Naive thymus-derived CD8-positive, alpha-beta T cell (primary cell): ENCODE measurements at regions not wholly inside any gene's neighbourhood (a gene's known extent, or its start where the extent isn't known, plus 50 kb on each side); places are given as distances from the start of the nearest gene placed in this dataset.
"Not testable (repeated sequence)": the region's sequence is repeated elsewhere in the genome, so short reads cannot be mapped to it uniquely, and the experiment has no call there.

Experiments used
- ATAC-seq, 2 donors: fragments of 150-1000 bp; cut with Tn5 transposase in 1 of 2; sonication (Bioruptor Pico), chemical (Tn5 transposase) in 1 of 2; 1 replicate in 1 of 2; 2 replicates in 1 of 2; pipeline ENCODE4 v1.10.0; 2021; ENCODE audit warnings: mild to moderate bottlenecking in 2 of 2, moderate library complexity in 2 of 2
- POLR2A ChIA-PET: fragments of 350-600 bp; sonication (Branson Sonifier 250); formaldehyde crosslinking; loops from one replicate; lab custom pipeline; 2021; ENCODE audit warnings: antibody characterized with exemption; lab: Charles Lee
- DNase-seq, 10 donors: peaks; one replicate each; pipeline versions ENCODE4 v3.0.0 to v3.0.0-alpha.2; 2020 to 2022
- H3K27ac Mint-ChIP-seq, 10 donors: one replicate each; pipeline ENCODE4 v1.8.0; 2020 to 2022; ENCODE audit warnings: mild to moderate bottlenecking in 10 of 10, mixed read lengths in 10 of 10, moderate library complexity in 4 of 10, inconsistent platforms in 1 of 10
- H3K27me3 Mint-ChIP-seq, 5 donors: one replicate each; pipeline ENCODE4 v1.8.0; 2021 to 2022; ENCODE audit warnings: mixed read lengths in 5 of 5
- H3K36me3 Mint-ChIP-seq, 3 donors: one replicate each; pipeline ENCODE4 v1.8.0; 2020 to 2022; ENCODE audit warnings: mixed read lengths in 3 of 3, mild to moderate bottlenecking in 2 of 3, inconsistent platforms in 1 of 3
- H3K4me1 Mint-ChIP-seq, 4 donors: one replicate each; pipeline ENCODE4 v1.8.0; 2021 to 2022; ENCODE audit warnings: mixed read lengths in 4 of 4
- H3K4me3 Mint-ChIP-seq, 10 donors: one replicate each; pipeline ENCODE4 v1.8.0; 2020 to 2022; ENCODE audit warnings: mild to moderate bottlenecking in 10 of 10, mixed read lengths in 10 of 10, moderate library complexity in 6 of 10, inconsistent platforms in 1 of 10
- H3K9me3 Mint-ChIP-seq, 9 donors: one replicate each; pipeline ENCODE4 v1.8.0; 2020 to 2022; ENCODE audit warnings: mixed read lengths in 9 of 9, mild to moderate bottlenecking in 3 of 9, inconsistent platforms in 1 of 9, moderate library complexity in 1 of 9

DNA sequence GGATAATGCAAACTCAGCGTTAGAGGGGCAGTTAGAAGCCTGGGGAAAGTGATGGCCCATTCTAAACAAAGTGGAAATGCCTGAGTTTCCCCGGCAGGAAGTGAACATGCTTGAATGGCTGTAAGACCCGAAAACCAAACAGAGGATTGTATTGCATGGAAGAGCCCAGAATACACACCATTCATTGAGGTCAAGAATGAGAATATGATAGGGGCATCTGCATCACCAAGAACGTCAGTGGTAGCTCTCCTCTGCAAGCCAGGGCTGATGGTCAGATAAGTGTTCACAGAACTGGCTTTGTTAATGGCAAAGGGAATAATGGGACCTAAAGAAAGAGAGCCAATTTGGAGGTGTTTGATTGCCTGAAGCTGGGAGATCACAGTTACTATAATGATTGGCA, 663.4 kb downstream of the KHDRBS2 start:
- no peak overlapping the region for H3K4me3 Mint-ChIP-seq
- H3K27me3 Mint-ChIP-seq: no peaks in the 10 kb centered on the region
- ATAC-seq (no peak), DNase-seq (no peak)
- POLR2A ChIA-PET: no interaction called here
- peaks cover 0 to 6% (median 0%) of the 10 kb centered on the region in 3 donors for H3K36me3 Mint-ChIP-seq
- H3K27ac Mint-ChIP-seq: no peak overlapping the region
- H3K9me3 Mint-ChIP-seq: peaks cover 8 to 38% (median 17%) of the 10 kb centered on the region in 9 donors
- H3K4me1 Mint-ChIP-seq: no peaks in the 10 kb centered on the region

- no peak for DNase-seq
- H3K4me3 Mint-ChIP-seq: no peak overlapping the region
- peaks cover 0 to 13% (median 2%) of the 10 kb centered on the region in 9 donors for H3K9me3 Mint-ChIP-seq
- H3K4me1 Mint-ChIP-seq: no peaks in the 10 kb centered on the region
- no peak for ATAC-seq
- H3K36me3 Mint-ChIP-seq: no peaks in the 10 kb centered on the region
- POLR2A ChIA-PET: no interaction called here
- H3K27me3 Mint-ChIP-seq: no peaks in the 10 kb centered on the region
- H3K27ac Mint-ChIP-seq: no peak overlapping the region
Observed at GRCh38 chr6:61614119-61614518, 671.9 kb downstream of the KHDRBS2 start.

DNA sequence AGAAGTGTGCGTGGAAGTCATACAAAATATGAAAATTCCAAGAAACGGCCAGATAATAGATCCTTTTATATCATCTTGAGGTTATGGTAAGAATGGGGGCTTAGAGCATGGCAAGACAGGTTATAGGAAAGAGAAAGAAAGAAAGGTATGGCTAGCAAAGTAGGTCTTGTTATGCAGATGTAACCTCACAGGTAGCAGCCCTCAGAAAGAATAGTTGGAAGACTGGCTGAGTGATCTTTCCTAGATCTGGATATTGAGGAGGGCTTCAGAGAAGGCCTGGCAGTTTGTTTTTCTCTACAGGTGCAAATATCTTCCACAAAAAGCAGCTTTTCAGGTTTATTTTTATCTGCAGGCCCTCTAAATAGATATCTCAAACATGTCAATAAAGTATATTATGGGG, 679.5 kb downstream of the KHDRBS2 start:
- H3K27me3 Mint-ChIP-seq: no peaks in the 10 kb centered on the region
- no peaks in the 10 kb centered on the region for H3K4me1 Mint-ChIP-seq
- POLR2A ChIA-PET: no interaction called here
- no peak overlapping the region for H3K4me3 Mint-ChIP-seq
- peaks cover 0 to 7% (median 0%) of the 10 kb centered on the region in 3 donors for H3K36me3 Mint-ChIP-seq
- no peak overlapping the region for H3K27ac Mint-ChIP-seq
- DNase-seq: no peak
- peaks cover 6 to 54% (median 28%) of the 10 kb centered on the region in 9 donors for H3K9me3 Mint-ChIP-seq
- ATAC-seq: no peak

DNA sequence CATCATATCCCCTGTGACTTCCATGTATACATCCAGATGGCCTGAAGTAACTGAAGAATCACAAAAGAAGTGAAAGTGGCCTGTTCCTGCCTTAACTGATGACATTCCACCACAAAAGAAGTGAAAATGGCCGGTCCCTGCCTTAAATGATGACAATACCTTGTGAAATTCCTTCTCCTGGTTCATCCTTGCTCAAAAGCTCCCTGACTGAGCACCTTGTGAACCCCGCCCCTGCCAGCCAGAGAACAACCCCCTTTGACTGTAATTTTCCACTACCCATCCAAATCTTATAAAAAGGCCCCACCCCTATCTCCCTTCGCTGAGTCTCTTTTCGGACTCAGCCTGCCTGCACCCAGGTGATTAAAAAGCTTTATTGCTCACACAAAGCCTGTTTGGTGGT, 680.2 kb downstream of the KHDRBS2 start:
- ATAC-seq, H3K4me1 Mint-ChIP-seq, H3K27me3 Mint-ChIP-seq, POLR2A ChIA-PET, H3K4me3 Mint-ChIP-seq, DNase-seq, H3K27ac Mint-ChIP-seq, H3K36me3 Mint-ChIP-seq: not testable (repeated sequence)
- H3K9me3 Mint-ChIP-seq: peaks cover 9 to 60% (median 32%) of the 10 kb centered on the region in 9 donors

DNA sequence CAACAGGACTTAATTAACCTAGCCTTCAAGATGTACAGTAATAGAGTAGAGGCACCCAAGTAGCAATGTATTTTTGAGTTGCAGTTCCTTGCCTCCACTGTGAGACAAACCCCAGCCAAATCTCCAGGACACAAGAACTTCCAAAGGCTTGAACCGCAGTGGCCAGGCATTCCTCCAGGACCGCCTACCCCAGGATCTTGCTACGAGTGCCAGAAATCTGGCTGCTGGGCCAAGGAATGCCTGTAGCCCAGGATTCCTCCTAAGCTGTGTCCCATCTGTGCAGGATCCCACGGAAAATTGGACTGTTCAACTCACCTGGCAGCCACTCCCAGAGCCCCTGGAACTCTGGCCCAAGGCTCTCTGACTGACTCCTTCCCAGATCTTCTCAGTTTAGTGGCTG, 683.9 kb downstream of the KHDRBS2 start:
- H3K27me3 Mint-ChIP-seq, H3K4me3 Mint-ChIP-seq, POLR2A ChIA-PET, ATAC-seq, H3K27ac Mint-ChIP-seq, H3K4me1 Mint-ChIP-seq, DNase-seq, H3K36me3 Mint-ChIP-seq: not testable (repeated sequence)
- H3K9me3 Mint-ChIP-seq: peaks cover 14 to 68% (median 42%) of the 10 kb centered on the region in 9 donors

DNA sequence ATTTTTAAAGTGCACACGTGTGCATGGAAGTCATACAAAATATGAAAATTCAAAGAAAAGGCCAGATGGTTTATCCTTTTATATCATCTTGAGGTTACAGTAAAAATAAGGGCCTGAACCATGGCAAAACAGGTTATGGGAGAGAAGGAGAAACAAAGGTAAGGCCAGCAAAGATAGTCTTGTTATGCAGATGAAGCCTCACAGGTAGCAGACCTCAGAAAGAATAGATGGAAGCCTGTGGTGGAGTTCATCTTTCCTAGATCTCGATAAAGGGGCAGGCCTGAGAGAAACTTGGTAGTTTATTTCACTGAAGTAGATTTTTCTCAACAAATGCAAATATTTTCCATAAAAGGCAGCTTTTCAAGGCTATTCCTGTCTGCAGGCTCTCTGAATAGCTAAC, 693.8 kb downstream of the KHDRBS2 start:
- ATAC-seq (no peak), DNase-seq (no peak)
- H3K36me3 Mint-ChIP-seq: no peaks in the 10 kb centered on the region
- H3K4me3 Mint-ChIP-seq: no peak overlapping the region
- no peaks in the 10 kb centered on the region for H3K27me3 Mint-ChIP-seq
- POLR2A ChIA-PET: no interaction called here
- peaks cover 2 to 31% (median 19%) of the 10 kb centered on the region in 9 donors for H3K9me3 Mint-ChIP-seq
- H3K4me1 Mint-ChIP-seq: no peaks in the 10 kb centered on the region
- no peak overlapping the region for H3K27ac Mint-ChIP-seq

DNA sequence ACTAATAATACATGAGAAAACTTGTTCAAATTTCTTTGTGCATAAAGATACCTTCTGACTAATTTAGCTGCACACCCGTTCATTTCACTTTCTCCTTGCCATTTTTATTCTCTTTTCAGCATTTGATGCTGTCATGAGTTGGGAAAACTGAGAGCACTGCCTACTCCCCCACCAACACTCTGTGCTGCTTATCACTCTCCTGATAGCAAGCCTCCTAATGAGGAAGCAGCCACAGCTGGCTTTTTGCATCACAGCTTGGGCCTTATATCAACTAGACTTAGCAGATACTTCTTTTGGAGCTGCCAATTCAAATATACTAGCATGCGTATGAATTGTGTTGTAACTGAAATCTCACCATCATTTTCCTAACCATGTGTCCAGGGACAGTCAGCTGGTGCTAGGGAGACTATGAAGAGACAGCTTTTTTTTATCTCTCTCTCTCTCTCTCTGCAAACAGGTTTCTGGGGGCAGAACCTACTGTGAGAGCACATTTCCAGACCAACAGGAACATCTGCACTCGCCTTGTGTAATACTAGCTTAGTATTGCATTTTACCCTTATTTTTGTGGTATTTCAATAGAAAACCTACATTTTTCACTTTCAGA, 699.0 kb downstream of the KHDRBS2 start:
- H3K36me3 Mint-ChIP-seq: no peaks in the 10 kb centered on the region
- no peak for DNase-seq
- H3K4me1 Mint-ChIP-seq: no peaks in the 10 kb centered on the region
- POLR2A ChIA-PET: no interaction called here
- no peak for ATAC-seq
- H3K4me3 Mint-ChIP-seq: no peak overlapping the region
- no peak overlapping the region for H3K27ac Mint-ChIP-seq
- H3K9me3 Mint-ChIP-seq: peaks cover 5 to 33% (median 16%) of the 10 kb centered on the region in 9 donors
- no peaks in the 10 kb centered on the region for H3K27me3 Mint-ChIP-seq

DNA sequence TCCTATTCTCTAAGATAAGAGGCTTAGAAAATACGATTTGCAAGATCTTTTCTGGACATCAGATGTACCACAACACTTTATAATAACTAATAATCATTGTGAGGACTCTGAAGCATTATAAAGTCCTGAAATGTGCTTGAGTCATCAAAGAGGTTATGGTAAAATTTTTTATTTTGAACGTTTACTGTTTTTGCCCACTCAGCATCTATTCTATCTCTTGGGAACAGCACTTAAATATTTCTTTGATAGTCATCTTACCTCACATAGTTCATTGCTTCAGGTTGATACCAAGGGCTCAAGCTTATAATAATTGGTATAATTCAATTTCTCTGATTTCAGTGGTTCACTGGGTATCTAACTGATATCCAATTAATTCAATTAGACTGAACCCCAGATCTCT, 700.5 kb downstream of the KHDRBS2 start:
- Mint-ChIP-seq H3K4me1 (no peaks in the 10 kb centered on the region), H3K27me3 (no peaks in the 10 kb centered on the region), H3K36me3 (no peaks in the 10 kb centered on the region), H3K4me3 (no peak overlapping the region), H3K27ac (no peak overlapping the region), H3K9me3 (peaks cover 3 to 25% (median 12%) of the 10 kb centered on the region in 9 donors)
- DNase-seq (no peak), ATAC-seq (no peak)
- POLR2A ChIA-PET: no interaction called here

DNA sequence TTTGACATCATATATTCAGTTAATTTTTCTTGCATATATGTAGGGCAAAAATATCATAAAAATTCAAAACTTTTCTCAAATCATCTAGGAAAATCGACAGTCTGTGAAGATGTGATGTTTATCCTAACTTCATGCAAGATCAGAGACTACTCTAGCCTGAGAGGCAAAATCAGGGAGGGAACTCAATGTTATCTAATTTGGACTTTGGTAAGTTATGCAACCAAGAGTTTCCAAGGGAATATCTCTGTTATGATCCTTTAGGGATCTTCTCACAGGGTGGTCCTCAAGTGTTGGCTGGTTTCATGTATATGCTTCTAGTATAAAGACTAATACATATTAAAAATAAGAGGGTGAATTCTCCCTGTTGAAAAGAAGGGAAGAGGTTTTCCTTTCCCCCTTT, 723.9 kb downstream of the KHDRBS2 start:
- DNase-seq: no peak
- H3K36me3 Mint-ChIP-seq: peaks cover 0 to 23% (median 0%) of the 10 kb centered on the region in 3 donors
- POLR2A ChIA-PET: no interaction called here
- no peaks in the 10 kb centered on the region for H3K4me1 Mint-ChIP-seq
- no peak overlapping the region for H3K4me3 Mint-ChIP-seq
- ATAC-seq: no peak
- no peaks in the 10 kb centered on the region for H3K27me3 Mint-ChIP-seq
- no peak overlapping the region for H3K27ac Mint-ChIP-seq
- peaks cover 17 to 73% (median 34%) of the 10 kb centered on the region in 9 donors for H3K9me3 Mint-ChIP-seq

GRCh38 chr6:61558796-61559195, 727.2 kb downstream of the KHDRBS2 start:
- no peak for DNase-seq
- Mint-ChIP-seq H3K4me1 (no peaks in the 10 kb centered on the region), H3K4me3 (no peak overlapping the region), H3K27ac (no peak overlapping the region), H3K27me3 (no peaks in the 10 kb centered on the region), H3K9me3 (peaks cover 18 to 70% (median 21%) of the 10 kb centered on the region in 9 donors), H3K36me3 (peaks cover 0 to 23% (median 0%) of the 10 kb centered on the region in 3 donors)
- POLR2A ChIA-PET: no interaction called here
- no peak for ATAC-seq

- no peak for ATAC-seq
- H3K27me3 Mint-ChIP-seq: no peaks in the 10 kb centered on the region
- POLR2A ChIA-PET: no interaction called here
- DNase-seq: no peak
- no peak overlapping the region for H3K27ac Mint-ChIP-seq
- no peak overlapping the region for H3K4me3 Mint-ChIP-seq
- H3K9me3 Mint-ChIP-seq: peaks cover 20 to 80% (median 30%) of the 10 kb centered on the region in 9 donors
- no peaks in the 10 kb centered on the region for H3K4me1 Mint-ChIP-seq
- H3K36me3 Mint-ChIP-seq: peaks cover 0 to 20% (median 0%) of the 10 kb centered on the region in 3 donors
Observed at GRCh38 chr6:61555993-61556392, 730.0 kb downstream of the KHDRBS2 start.

DNA sequence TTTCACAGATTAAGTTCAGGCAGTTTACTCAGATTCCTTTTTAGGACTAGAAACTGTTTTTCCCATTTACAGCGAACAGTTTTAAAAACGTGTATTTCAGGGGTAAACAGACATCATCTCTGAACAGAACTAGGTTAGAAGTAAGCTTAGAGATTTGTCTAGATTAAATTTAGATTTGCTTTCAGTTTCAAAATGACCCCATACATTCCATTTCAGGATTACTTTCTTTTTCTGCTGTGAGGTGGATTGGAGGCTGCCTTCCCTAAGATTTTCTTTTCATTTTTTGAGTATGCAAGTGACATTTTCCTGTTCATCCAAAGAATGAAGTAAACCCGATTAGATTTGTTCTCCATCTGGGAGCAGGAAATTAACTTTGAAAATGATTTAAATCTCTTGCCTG, 747.2 kb downstream of the KHDRBS2 start:
- Mint-ChIP-seq H3K4me1 (no peaks in the 10 kb centered on the region), H3K27ac (no peak overlapping the region), H3K9me3 (peaks cover 13 to 61% (median 25%) of the 10 kb centered on the region in 9 donors), H3K27me3 (no peaks in the 10 kb centered on the region), H3K4me3 (no peak overlapping the region), H3K36me3 (peaks cover 0 to 3% (median 0%) of the 10 kb centered on the region in 3 donors)
- POLR2A ChIA-PET: no interaction called here
- ATAC-seq (no peak), DNase-seq (no peak)

DNA sequence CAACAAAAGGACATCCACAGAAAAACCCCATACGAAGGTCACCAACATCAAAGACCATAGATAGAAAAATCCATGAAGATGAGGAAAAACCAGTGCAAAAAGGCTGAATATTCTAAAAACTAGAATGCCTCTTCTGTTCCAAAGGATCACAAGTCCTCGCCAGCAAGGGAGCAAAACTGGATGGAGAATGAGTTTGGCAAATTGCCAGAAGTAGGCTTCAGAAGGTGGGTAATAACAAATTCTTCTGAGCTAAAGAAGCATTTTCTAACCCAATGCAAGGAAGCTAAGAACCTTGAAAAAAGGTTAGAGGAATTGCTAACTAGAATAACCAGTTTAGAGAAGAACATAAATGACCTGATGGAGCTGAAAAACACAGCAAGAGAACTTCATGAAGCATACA, 753.3 kb downstream of the KHDRBS2 start:
- H3K4me3 Mint-ChIP-seq, H3K4me1 Mint-ChIP-seq, POLR2A ChIA-PET, DNase-seq, H3K27ac Mint-ChIP-seq, H3K36me3 Mint-ChIP-seq, H3K27me3 Mint-ChIP-seq, ATAC-seq: not testable (repeated sequence)
- peaks cover 11 to 62% (median 25%) of the 10 kb centered on the region in 9 donors for H3K9me3 Mint-ChIP-seq
